Dermis blood vessel endothelial cell (primary cell): ENCODE measurements at regions not wholly inside any gene's neighbourhood (a gene's known extent, or its start where the extent isn't known, plus 50 kb on each side); places are given as distances from the start of the nearest gene placed in this dataset.
A peak's percentile ranks its signal among the peaks of the same experiment; 100 is the strongest.

Source experiments
- DNase-seq: peaks from one replicate; pipeline ENCODE4 v3.0.0; 2010

DNA sequence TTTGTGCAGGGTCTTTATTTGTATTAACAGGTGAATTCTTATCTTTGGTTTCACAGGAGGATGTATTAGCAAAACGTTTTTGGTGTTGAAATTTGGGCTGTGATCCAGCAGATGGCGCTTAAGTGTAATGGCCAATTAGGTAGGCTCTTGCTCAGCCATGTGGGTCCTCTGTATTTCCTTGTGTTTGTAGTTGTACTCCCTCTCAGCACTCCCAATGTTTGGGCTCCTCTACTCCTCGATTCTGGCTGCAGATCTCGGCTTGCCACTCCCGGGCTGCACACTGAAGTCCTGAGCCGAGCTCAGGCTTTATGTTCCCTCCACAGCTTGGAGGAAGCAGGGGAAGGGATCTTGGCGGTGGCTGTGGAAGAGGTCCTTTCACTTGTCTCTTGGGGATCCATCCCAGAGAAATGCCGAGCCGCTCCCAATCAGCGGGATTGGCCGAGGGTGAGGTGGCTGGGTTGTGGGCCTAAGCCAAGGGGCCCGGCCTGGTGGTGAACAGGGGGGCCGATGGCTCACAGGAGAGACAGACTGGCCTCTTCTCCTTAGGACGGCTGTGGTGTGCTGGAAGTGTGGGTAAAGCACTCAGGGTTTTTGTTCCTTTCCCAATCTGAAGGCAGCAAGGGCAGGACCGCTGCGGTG lies 133.7 kb downstream of the AEBP2 start:
- DNase-seq = peak; percentile 88

- DNase-seq = no peak
These were observed 134.6 kb downstream of the AEBP2 start for GRCh38 chr12:19573866-19574265.

- peak; percentile 34 for DNase-seq
These were observed 135.3 kb downstream of the AEBP2 start for GRCh38 chr12:19574601-19575000.

DNA sequence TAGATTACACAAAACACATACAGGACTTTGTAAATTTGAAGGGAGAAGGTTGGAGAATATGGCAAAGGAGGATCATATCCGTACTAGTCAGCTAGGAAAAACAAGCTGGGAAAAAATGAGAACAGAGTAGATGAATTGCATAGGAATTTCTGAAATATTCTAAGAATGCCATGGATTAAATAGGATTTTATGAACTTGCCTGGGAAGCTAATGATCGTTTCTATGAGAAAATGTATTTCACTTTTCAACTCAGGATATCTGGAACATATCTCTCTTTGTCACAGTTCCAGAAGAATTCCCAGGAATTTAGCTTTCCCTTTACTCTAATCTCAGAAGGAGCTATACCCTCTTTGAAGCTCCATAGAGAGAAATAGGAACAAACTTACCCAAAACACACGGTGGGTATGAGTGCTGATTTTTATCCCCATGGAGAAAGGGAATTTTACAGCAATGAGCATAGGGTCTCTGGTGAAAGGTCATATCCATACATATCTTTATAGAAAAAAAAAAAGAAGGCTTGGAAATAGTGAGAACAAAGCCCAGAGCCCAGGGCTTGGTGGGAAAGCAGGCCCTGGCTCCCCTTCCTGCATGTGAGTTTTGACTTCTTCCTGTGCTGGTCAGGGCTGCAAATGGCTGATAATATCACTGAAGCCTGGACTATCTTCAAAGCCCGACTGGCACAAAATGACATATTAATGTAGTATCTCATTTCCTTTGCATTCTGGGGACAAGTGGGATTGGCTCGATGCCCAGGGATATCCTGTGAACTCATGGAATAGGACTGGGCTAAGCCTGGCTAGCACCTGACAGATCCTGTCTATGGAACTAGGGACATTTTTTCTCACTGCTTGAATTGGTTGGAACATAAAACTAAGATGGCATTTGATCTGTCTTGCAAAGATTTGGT lies 136.3 kb downstream of the AEBP2 start:
- DNase-seq = peak; percentile 100

DNA sequence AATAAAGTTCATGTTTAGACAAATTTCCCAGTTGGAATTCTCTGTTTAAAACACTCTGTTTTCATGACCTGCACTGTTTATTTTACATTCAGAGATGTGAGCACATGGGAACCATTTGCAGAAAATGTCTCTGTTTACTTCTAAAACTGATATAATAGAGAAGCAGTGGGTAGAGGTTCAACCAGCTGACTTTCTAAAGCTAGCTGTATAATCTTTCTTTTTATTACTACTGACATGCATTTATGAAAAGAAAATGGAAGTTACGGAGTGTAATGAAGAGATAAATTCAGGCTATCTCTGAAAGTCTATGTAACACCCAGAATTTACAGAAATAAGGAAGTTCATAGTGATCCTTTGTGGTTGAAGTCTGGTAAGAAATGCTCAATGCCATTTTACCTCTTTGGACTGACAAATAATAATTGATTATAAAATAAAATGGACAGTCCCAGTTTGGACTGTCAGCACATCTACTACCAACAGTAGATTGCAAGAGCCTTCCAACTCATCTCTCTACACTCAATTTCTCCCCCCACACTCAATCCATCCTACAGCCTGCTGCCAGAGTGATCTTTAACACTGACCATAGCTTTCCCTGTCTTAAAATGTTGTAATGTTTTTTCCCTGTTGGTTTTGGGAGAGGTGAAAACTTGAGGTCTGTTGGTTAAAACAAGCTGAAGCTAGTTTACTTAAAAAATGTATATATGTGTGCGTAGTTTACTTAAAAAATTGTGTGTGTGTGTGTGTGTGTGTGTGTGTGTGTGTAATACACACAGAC lies 137.4 kb downstream of the AEBP2 start:
- DNase-seq = peak; percentile 33

DNA sequence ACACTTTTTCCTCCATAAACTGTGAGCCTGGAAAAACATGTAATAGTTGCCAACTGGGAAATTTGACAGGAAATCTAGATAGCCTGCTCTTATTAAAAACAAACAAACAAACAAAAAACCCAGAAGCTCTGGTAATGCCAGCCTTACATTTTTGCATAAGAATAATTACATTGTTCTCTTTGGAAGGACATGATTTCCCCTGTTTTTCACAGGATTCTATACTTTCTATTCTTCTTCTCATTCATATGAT lies 137.9 kb downstream of the AEBP2 start:
- peak; percentile 56 for DNase-seq

- no peak for DNase-seq
These were observed 145.4 kb downstream of the AEBP2 start for GRCh38 chr12:19584732-19585131.

GRCh38 chr12:19588951-19589350 lies 149.7 kb downstream of the AEBP2 start:
- DNase-seq = no peak

GRCh38 chr12:19591951-19592350 lies 152.7 kb downstream of the AEBP2 start:
- DNase-seq = no peak

DNA sequence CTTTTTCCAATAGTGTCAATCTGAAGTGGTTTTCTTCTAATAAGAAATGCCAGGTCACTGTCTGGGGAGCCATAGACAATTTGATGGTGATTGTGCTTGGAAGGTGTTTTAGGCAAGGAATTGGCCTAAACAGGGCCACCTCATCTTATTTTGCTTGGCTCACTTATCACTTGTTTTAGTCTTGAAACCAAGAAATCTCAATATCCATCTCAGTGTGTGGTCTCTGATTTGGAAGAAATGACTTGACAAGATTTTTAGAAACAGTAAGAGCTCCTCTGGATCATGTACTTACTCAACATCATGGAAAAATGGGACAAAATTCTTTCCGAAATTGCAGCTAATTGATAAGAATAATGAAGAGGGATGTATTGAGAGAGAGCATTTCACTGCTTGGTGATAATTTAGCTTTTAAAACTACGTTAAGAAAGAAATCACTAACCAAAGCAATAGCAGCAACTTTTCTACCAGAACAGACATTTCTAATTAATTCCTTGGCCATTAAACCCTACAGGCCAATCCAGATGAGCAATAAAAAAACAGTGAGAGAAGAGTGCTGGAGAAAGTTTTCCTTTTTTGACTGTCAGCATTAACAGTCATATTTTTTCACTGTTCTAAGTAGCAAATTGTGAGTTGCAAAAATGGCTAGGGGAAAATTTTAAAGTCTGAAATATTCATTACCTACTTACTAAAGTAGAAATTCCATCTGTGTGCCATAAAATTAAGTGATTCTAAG lies 157.3 kb downstream of the AEBP2 start:
- DNase-seq = no peak

- no peak for DNase-seq
These were observed 158.1 kb downstream of the AEBP2 start for GRCh38 chr12:19597167-19598026.

GRCh38 chr12:19605720-19606119 lies 166.4 kb downstream of the AEBP2 start:
- DNase-seq = no peak

DNA sequence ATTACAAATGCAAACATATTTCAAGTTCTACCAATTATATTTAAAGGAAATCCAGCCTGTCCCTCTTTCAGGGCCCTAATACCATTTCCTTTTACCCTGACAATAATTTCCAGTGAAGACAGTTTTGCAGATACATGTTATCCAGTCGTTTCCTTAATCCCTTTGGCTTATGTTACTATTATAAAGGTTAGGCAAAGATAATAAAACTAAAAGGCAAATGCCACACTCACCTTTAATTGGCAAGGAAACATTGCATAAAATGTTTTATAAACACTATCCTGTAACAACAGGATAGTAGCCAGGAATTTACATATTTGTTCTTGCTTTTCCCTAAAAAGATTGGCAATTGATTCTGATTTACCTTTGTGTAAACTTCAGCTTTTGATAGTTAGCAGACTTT lies 168.7 kb downstream of the AEBP2 start:
- no peak for DNase-seq

GRCh38 chr12:19613051-19613535 lies 173.8 kb downstream of the AEBP2 start:
- peak; percentile 34 for DNase-seq

- DNase-seq = no peak
These were observed 175.5 kb downstream of the AEBP2 start for GRCh38 chr12:19614601-19615383.

- no peak for DNase-seq
These were observed 176.1 kb downstream of the AEBP2 start for GRCh38 chr12:19615384-19615725.

- DNase-seq = no peak
These were observed 177.5 kb downstream of the AEBP2 start for GRCh38 chr12:19616781-19617180.

GRCh38 chr12:19620222-19620621 lies 180.9 kb downstream of the AEBP2 start:
- peak; percentile 20 for DNase-seq

DNA sequence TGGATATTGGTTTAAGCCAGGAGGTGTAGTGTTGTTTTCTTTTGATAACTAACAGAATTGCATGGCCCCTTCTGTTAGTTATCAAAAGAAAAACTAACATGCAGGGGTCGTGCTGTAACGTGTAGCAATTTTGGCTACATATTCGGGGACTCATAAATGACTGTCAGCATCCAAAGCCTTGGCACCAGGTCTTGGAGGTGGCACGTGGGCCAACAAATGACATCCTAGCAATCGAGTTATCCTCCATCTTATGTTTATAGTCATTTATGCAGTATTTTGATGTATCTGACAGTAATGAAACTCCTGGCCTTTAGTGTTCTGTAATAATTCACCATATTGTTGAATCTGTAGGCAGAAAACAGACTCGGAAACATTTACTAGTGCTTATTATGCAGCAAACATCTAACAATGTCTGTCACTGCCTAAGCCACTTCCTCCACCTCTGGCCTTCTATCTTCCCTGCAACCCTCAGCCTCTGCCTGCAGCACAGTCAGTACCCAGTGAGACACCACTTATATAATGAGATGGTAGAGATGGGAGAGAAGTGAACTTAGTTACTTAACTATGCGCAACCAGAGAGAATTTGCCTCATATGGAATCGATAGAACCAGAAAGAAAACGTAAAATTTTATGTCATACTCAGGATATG lies 184.6 kb downstream of the AEBP2 start:
- DNase-seq = no peak

GRCh38 chr12:19624491-19624890 lies 185.2 kb downstream of the AEBP2 start:
- DNase-seq = no peak

DNA sequence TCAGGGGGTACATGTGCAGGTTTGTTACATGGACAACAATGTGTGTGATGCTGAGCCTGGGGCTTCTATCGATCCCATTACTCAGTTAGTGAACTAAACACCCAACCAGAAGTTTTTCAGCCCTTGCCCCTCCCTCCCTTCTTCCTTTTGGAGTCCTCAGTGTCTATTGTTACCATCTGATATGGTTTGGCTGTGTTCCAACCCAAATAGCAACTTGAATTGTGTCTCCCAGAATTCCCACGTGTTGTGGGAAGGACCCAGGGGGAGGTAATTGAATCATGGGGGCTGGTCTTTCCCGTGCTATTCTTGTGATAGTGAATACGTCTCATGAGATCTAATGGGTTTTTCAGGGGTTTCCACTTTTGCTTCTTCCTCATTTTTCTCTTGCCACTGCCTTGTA lies 186.3 kb downstream of the AEBP2 start:
- peak; percentile 87 for DNase-seq
